GM10266 (cell line): ENCODE measurements at regions not wholly inside any gene's neighbourhood (a gene's known extent, or its start where the extent isn't known, plus 50 kb on each side); places are given as distances from the start of the nearest gene placed in this dataset.
A peak's percentile ranks its signal among the peaks of the same experiment; 100 is the strongest.

Experiments
- DNase-seq: peaks from one replicate; pipeline ENCODE4 v3.0.0; 2012; ENCODE audit errors: extremely low spot score
- TF ChIP-seq, protein P1 (sequence below): IDR thresholded peaks from 2 replicates; pipeline ENCODE4 v1.5.1; 2012; ENCODE audit warnings: mild to moderate bottlenecking, low read depth; ENCODE audit not compliant: control insufficient read depth, insufficient read depth; ENCODE audit errors: missing control alignments

DNA sequence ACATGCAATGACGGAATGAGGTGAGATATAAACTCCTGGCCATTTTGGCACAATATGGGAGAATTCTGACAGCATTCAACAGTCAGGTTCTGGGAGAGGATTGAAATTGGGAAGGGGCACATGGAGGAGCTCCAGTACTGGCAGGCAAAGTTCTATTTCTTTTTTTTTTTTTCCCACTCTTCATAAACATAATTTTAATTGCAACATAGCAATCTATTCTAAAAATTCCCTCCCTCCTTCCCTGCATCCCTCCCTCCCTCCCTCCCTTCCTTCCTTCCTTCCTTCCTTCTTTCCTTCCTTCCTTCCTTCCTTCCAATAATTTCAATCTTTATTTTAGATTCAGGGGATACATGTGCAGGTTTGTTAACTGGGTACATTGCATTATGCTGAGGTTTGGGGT lies 93.2 kb downstream of the PTCSC3 start:
- TF ChIP-seq, protein P1, sequence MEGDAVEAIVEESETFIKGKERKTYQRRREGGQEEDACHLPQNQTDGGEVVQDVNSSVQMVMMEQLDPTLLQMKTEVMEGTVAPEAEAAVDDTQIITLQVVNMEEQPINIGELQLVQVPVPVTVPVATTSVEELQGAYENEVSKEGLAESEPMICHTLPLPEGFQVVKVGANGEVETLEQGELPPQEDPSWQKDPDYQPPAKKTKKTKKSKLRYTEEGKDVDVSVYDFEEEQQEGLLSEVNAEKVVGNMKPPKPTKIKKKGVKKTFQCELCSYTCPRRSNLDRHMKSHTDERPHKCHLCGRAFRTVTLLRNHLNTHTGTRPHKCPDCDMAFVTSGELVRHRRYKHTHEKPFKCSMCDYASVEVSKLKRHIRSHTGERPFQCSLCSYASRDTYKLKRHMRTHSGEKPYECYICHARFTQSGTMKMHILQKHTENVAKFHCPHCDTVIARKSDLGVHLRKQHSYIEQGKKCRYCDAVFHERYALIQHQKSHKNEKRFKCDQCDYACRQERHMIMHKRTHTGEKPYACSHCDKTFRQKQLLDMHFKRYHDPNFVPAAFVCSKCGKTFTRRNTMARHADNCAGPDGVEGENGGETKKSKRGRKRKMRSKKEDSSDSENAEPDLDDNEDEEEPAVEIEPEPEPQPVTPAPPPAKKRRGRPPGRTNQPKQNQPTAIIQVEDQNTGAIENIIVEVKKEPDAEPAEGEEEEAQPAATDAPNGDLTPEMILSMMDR = no peak
- DNase-seq = no peak

DNA sequence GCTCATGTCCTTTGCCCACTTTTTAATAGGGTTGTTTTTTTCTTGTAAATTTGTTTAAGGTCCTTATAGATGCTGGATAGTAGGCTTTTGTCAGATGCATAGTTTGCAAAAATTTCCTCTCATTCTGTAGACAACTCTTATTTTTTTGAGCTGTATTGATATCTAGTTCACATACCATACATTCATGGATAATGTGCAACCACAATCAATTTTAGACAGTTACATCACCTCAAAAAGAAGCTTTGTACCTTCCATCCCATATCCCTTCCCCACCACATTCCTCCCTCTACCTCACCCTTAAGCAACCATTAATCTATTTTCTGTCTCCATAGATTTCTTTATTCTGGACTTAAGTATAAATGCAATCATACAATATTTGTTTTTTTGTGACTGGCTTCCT lies 98.4 kb downstream of the PTCSC3 start:
- no peak for DNase-seq
- TF ChIP-seq, protein P1 = no peak

DNA sequence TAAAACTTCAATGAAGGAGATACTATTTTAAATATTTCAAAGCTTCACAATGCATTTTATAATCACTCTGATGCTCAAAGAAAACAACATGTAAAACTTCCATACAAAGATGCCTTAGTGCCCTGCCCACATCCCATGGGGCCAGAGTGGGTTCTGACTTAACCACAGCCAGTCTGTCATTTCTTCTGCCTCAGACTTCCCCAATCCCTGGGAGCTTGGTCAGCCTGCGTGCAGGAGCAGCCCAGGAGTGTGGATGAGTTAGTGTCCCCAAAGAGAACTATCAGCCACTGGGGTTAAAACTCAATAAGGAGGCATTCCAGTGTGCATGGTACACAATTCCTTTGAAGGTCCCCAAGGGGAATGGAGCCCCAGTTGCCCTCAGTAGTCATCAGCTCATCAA lies 100.3 kb downstream of the PTCSC3 start:
- TF ChIP-seq, protein P1 = no peak
- no peak for DNase-seq

DNA sequence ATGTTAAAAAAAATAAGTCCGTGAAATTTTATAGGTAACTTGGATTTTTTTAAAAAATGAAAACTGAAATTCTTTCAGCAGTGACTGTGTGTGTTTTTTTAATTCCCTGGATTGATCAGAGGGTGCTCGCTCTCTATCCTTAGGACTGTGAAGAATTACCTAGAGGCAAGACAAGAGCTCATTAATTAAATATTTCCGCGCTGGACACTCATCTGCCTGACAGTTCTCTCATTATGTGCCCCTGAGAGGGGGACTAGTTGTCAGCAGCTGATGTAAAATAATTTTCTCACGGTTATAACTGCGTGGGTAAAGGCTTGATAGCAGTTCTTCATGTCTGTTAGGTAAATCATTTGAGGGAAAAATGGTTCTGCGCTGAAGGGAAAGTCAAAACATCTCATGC lies 101.3 kb downstream of the PTCSC3 start:
- DNase-seq = no peak
- TF ChIP-seq, protein P1 = no peak

DNA sequence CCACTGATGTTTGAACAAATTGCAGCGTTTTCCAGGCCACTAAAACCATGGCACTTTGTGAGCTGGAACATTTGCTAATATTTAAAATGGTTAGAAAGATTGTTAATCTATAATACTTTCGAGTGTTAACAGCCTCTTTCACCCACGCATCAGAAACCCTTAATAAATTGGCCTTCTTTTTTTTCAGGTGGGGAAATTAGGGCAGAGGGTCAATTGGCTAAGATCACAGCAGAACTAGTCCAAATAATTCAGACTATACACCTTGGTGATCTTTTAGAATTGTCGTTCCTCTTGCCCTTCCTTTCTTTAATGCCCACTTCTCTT lies 105.8 kb downstream of the PTCSC3 start:
- TF ChIP-seq, protein P1 = no peak
- no peak for DNase-seq

DNA sequence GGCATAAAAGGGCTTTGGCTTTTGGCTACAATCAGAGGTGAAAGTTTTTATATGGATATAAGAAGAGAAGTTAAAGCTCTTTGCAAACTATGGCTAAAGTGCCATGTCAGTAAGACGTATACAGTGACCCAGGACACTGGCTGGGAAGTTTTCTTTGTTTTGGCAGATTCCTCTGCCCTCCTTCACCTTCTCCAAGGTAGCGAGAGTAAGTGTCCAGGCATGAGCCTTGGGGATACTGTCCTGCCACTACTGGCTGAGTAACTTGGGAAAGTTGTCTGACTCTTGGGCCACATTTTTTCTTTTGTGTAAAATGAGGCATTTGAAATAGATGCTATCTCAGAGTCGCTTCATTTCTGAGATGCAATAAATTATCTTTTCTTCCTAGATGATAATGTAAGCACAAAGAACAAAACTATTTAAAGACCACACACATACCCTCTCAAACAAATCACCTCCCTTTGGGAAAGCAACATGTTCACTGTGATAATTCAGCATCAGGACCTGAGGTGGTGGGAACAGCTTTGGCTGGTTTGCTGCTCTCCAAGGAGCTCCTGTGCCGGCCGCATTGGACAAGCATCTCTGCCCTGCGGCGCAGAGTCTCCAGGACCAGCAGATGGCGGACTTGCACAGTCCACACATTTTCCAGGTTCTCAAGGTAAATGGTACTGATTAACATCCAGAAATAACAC lies 106.3 kb downstream of the PTCSC3 start:
- DNase-seq = peak; percentile 50
- TF ChIP-seq, protein P1 = peak; percentile 85

DNA sequence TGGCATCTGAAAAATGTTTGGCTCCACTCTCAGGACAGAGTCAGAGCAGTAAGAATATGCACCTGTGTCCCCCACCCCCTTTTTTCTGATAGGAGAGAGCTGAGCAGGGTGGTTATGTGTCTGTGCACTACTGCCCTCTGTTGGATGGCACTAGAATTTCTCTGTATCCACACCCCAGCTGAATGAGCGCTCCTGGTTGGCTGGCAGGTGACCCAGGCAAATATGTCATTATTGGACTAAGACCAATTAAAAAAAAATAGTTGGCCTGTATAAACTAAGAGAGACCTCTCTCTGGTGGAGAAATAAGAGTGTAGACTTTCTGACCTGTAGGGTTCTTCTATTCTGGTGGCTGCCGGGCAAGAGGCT lies 107.0 kb downstream of the PTCSC3 start:
- DNase-seq = peak; percentile 49
- TF ChIP-seq, protein P1 = peak; percentile 79
